Caco-2 (cell line): ENCODE measurements at regions not wholly inside any gene's neighbourhood (a gene's known extent, or its start where the extent isn't known, plus 50 kb on each side); places are given as distances from the start of the nearest gene placed in this dataset.

Experiments
- BruUV-seq: library from RNA; stranded (reverse); fragments of 400-500 nt; replicated peaks from 2 replicates; lab custom pipeline; 2021; lab: Mats Ljungman, UMichigan
- CTCF ChIA-PET: fragments of 300-600 bp; sonication (Branson Sonifier 250); formaldehyde crosslinking; loops from one replicate; lab custom pipeline; 2022; ENCODE audit warnings: antibody characterized with exemption; lab: Charles Lee
- POLR2A ChIA-PET: fragments of 300-600 bp; sonication (Branson Sonifier 250); formaldehyde crosslinking; loops from one replicate; lab custom pipeline; 2022; ENCODE audit warnings: antibody characterized with exemption; lab: Charles Lee
- DNase-seq, 2 experiments: peaks; one replicate each; pipeline versions ENCODE4 v3.0.0 to v3.0.0-alpha.2; 2020 to 2022
- H3K27me3 ChIP-seq: replicated peaks from 2 replicates; pipeline ENCODE4 v1.6.0; 2011; ENCODE audit warnings: low read length; ENCODE audit not compliant: control insufficient read depth, insufficient read depth
- H3K36me3 ChIP-seq: 2 replicates; pipeline ENCODE4 v1.5.1; 2011; ENCODE audit warnings: low read length; ENCODE audit not compliant: control insufficient read depth, insufficient read depth
- H3K4me1 ChIP-seq: fragments of 250-450 bp; sonication (Bioruptor Pico); 2 replicates; pipeline ENCODE4 v1.5.1; 2020; ENCODE audit warnings: mild to moderate bottlenecking
- H3K4me3 ChIP-seq: 2 replicates; pipeline ENCODE4 v1.5.1; 2011; ENCODE audit warnings: low read depth, mild to moderate bottlenecking, control low read depth, low read length
- H3K9me3 ChIP-seq: fragments of 250-450 bp; sonication (Bioruptor Pico); 2 replicates; pipeline ENCODE4 v1.5.1; 2020; ENCODE audit warnings: mild to moderate bottlenecking, moderate library complexity
- H3K27ac Mint-ChIP-seq: one replicate; pipeline ENCODE4 v1.8.0; 2022; ENCODE audit warnings: mixed read lengths; ENCODE audit not compliant: unreplicated experiment
- H3K27me3 Mint-ChIP-seq: one replicate; pipeline ENCODE4 v1.8.0; 2022; ENCODE audit warnings: mixed read lengths; ENCODE audit not compliant: insufficient read depth, unreplicated experiment
- H3K36me3 Mint-ChIP-seq: one replicate; pipeline ENCODE4 v1.8.0; 2022; ENCODE audit warnings: mild to moderate bottlenecking, mixed read lengths; ENCODE audit not compliant: insufficient read depth, unreplicated experiment
- H3K4me1 Mint-ChIP-seq: one replicate; pipeline ENCODE4 v1.8.0; 2022; ENCODE audit warnings: low read depth, mixed read lengths; ENCODE audit not compliant: unreplicated experiment
- H3K4me3 Mint-ChIP-seq: one replicate; pipeline ENCODE4 v1.8.0; 2022; ENCODE audit warnings: mild to moderate bottlenecking, moderate library complexity, mixed read lengths; ENCODE audit not compliant: unreplicated experiment
- H3K9me3 Mint-ChIP-seq: one replicate; pipeline ENCODE4 v1.8.0; 2022; ENCODE audit warnings: mixed read lengths; ENCODE audit not compliant: unreplicated experiment
- intact Hi-C: fragments of 100-400 bp; cut with micrococcal nuclease; formaldehyde crosslinking; loops from one replicate; pipeline ENCODE4 v1.10.0; 2022; ENCODE audit not compliant: unreplicated experiment
- TF ChIP-seq, protein P1 (sequence below), 2 experiments: fragments of 200-600 bp in 1 of 2; IDR thresholded peaks; 1 replicate in 1 of 2; 2 replicates in 1 of 2; pipeline versions ENCODE4 v1.5.1 to v1.8.0; 2011 to 2022; ENCODE audit warnings: antibody characterized with exemption in 1 of 2, control low read depth in 1 of 2, inconsistent platforms in 1 of 2, low read depth in 1 of 2, low read length in 1 of 2, mild to moderate bottlenecking in 1 of 2, moderate library complexity in 1 of 2; ENCODE audit not compliant: insufficient read depth in 1 of 2, severe bottlenecking in 1 of 2, unreplicated experiment in 1 of 2

DNA sequence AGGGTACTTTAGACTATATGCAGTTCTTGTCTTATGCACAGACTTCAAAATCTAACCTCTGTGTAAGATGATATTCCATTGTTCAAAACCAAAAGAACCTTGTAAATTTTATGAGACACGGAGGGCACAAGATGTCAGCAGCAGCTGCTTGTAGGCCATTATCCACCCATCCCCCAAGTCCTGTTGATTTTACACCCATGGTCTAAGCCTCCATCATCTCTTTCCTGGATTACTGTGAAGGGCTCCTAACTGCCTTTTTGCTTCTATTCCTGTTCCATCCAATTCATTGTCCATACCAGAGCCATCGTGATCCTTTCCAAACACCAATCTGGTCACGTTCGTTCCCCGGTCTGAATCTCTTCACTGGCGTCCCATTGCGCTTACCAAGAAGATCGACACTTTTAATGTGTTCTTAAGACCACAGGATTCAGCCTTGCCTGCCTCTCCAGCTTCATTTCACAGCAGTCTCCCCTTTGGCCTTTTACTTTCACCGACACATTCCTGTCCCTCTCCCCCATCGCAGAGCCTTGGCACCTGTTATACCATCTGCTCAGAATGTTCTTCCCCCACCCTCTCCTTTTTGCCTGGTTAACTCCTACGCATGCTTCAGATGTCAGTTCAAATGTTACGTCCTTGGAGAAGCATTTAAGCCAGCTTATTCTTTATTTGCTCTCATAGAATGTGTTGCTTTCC, 107.3 kb upstream of the POU3F1 start:
- TF ChIP-seq, protein P1, sequence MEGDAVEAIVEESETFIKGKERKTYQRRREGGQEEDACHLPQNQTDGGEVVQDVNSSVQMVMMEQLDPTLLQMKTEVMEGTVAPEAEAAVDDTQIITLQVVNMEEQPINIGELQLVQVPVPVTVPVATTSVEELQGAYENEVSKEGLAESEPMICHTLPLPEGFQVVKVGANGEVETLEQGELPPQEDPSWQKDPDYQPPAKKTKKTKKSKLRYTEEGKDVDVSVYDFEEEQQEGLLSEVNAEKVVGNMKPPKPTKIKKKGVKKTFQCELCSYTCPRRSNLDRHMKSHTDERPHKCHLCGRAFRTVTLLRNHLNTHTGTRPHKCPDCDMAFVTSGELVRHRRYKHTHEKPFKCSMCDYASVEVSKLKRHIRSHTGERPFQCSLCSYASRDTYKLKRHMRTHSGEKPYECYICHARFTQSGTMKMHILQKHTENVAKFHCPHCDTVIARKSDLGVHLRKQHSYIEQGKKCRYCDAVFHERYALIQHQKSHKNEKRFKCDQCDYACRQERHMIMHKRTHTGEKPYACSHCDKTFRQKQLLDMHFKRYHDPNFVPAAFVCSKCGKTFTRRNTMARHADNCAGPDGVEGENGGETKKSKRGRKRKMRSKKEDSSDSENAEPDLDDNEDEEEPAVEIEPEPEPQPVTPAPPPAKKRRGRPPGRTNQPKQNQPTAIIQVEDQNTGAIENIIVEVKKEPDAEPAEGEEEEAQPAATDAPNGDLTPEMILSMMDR (IDR thresholded peaks at IDR 0.05; ENCODE audit: insufficient read depth in 1 of 2, low read depth in 1 of 2, low read length in 1 of 2, severe bottlenecking in 1 of 2, unreplicated experiment in 1 of 2): no peak
- ChIA-PET POLR2A (no interaction called here), CTCF (no interaction called here)
- Histone ChIP-seq H3K4me1 (no peaks in the 10 kb centered on the region), H3K4me3 (no peak overlapping the region), H3K36me3 (no peaks in the 10 kb centered on the region), H3K9me3 (no peaks in the 10 kb centered on the region), H3K27me3 (no peaks in the 10 kb centered on the region; the same call in 1 of the 2 replicates)
- Mint-ChIP-seq H3K4me3 (no peak overlapping the region), H3K9me3 (no peaks in the 10 kb centered on the region), H3K4me1 (no peaks in the 10 kb centered on the region), H3K27ac (no peak overlapping the region), H3K36me3 (no peaks in the 10 kb centered on the region), H3K27me3 (peaks cover 9% of the 10 kb centered on the region)
- intact Hi-C loops: no loop called here
- DNase-seq: no peak
- no TSS peak for BruUV-seq

- Mint-ChIP-seq H3K27me3 (peaks cover 9% of the 10 kb centered on the region), H3K9me3 (no peaks in the 10 kb centered on the region), H3K27ac (no peak overlapping the region), H3K36me3 (no peaks in the 10 kb centered on the region), H3K4me1 (no peaks in the 10 kb centered on the region), H3K4me3 (no peak overlapping the region)
- no peaks in the 10 kb centered on the region for H3K36me3 ChIP-seq
- H3K9me3 ChIP-seq: no peaks in the 10 kb centered on the region
- H3K4me3 ChIP-seq: no peak overlapping the region
- TF ChIP-seq, protein P1 (IDR thresholded peaks at IDR 0.05; ENCODE audit: insufficient read depth in 1 of 2, low read depth in 1 of 2, low read length in 1 of 2, severe bottlenecking in 1 of 2, unreplicated experiment in 1 of 2): no peak
- no peaks in the 10 kb centered on the region; the same call in 1 of the 2 replicates for H3K27me3 ChIP-seq
- BruUV-seq: no TSS peak
- no peak for DNase-seq
- ChIA-PET CTCF (no interaction called here), POLR2A (no interaction called here)
- intact Hi-C loops: no loop called here
- no peaks in the 10 kb centered on the region for H3K4me1 ChIP-seq
Observed at GRCh38 chr1:38153066-38153777, 106.6 kb upstream of the POU3F1 start.

GRCh38 chr1:38152351-38153065, 105.9 kb upstream of the POU3F1 start:
- H3K9me3 Mint-ChIP-seq: no peaks in the 10 kb centered on the region
- POLR2A ChIA-PET: no interaction called here

More at GRCh38 chr1:38152351-38153065, 105.9 kb upstream of the POU3F1 start:
- TF ChIP-seq, protein P1 (IDR thresholded peaks at IDR 0.05; ENCODE audit: insufficient read depth in 1 of 2, low read depth in 1 of 2, low read length in 1 of 2, severe bottlenecking in 1 of 2, unreplicated experiment in 1 of 2): peak in 1 of 2 experiments; percentile 10
- Histone ChIP-seq H3K9me3 (no peaks in the 10 kb centered on the region), H3K4me1 (no peaks in the 10 kb centered on the region), H3K4me3 (no peak overlapping the region), H3K36me3 (no peaks in the 10 kb centered on the region), H3K27me3 (no peaks in the 10 kb centered on the region; the same call in 1 of the 2 replicates)
- Mint-ChIP-seq H3K27me3 (peaks cover 9% of the 10 kb centered on the region), H3K4me1 (no peaks in the 10 kb centered on the region), H3K27ac (no peak overlapping the region), H3K36me3 (no peaks in the 10 kb centered on the region), H3K4me3 (no peak overlapping the region)
- intact Hi-C loops: no loop called here
- peak in 1 of 2 experiments; percentile 16 for DNase-seq
- no TSS peak for BruUV-seq
- CTCF ChIA-PET: interaction anchor here (0.6 kb wide), 1 partner anchor 373 kb away, joined by 3 read pairs; no protein-coding TSS in a partner anchor
